Tibial artery (tissue), 4 donors: ENCODE measurements at regions not wholly inside any gene's neighbourhood (a gene's known extent, or its start where the extent isn't known, plus 50 kb on each side); places are given as distances from the start of the nearest gene placed in this dataset.

Source experiments
- DNase-seq, 2 donors: peaks; one replicate each; pipeline ENCODE4 v3.0.0-alpha.2; 2019
- H3K27ac ChIP-seq, 2 donors: fragments of 200-600 bp; sonication (generic) in 1 of 2; 1 replicate in 1 of 2; 2 replicates in 1 of 2; pipeline ENCODE4 v1.5.1; 2018 to 2019; ENCODE audit warnings: mild to moderate bottlenecking in 1 of 2
- H3K27me3 ChIP-seq, 2 donors: fragments of 200-600 bp; sonication (generic) in 1 of 2; one replicate each; pipeline versions ENCODE4 v1.5.1 to v1.6.0; 2016 to 2019
- H3K36me3 ChIP-seq, 3 donors: fragments of 200-600 bp; sonication (generic) in 2 of 3; one replicate each; pipeline ENCODE4 v1.5.1; 2016 to 2019; ENCODE audit warnings: mild to moderate bottlenecking in 2 of 3
- H3K4me1 ChIP-seq, 4 donors: fragments of 200-600 bp; sonication (generic) in 2 of 4; 1 replicate in 3 of 4; 2 replicates in 1 of 4; pipeline ENCODE4 v1.5.1; 2016 to 2019
- H3K4me3 ChIP-seq, 2 donors: fragments of 200-600 bp; sonication (generic) in 1 of 2; 1 replicate in 1 of 2; 2 replicates in 1 of 2; pipeline ENCODE4 v1.5.1; 2018 to 2019; ENCODE audit warnings: mild to moderate bottlenecking in 2 of 2
- H3K9me3 ChIP-seq, 3 donors: fragments of 200-600 bp; sonication (generic) in 1 of 3; one replicate each; pipeline ENCODE4 v1.5.1; 2016 to 2019
- intact Hi-C: fragments of 100-400 bp; cut with DNase I; formaldehyde crosslinking; loops from one replicate; pipeline ENCODE4 v1.15.0; 2023; ENCODE audit warnings: low total_unique reads
- TF ChIP-seq, protein P1 (sequence below), 2 experiments: fragments of 200-600 bp in 1 of 2; fragments of 450-650 bp in 1 of 2; IDR thresholded peaks; one replicate each; pipeline ENCODE4 v1.5.1; 2017 to 2019; ENCODE audit warnings: antibody characterized with exemption in 2 of 2, mild to moderate bottlenecking in 1 of 2, moderate library complexity in 1 of 2

GRCh38 chr20:50292079-50292590 is 101.5 kb downstream of the CEBPB start:
- no peaks in the 10 kb centered on the region for H3K9me3 ChIP-seq
- H3K4me3 ChIP-seq = no peak overlapping the region
- H3K4me1 ChIP-seq = peaks cover 15 to 38% (median 28%) of the 10 kb centered on the region in 4 donors
- no peak for DNase-seq
- TF ChIP-seq, protein P1, sequence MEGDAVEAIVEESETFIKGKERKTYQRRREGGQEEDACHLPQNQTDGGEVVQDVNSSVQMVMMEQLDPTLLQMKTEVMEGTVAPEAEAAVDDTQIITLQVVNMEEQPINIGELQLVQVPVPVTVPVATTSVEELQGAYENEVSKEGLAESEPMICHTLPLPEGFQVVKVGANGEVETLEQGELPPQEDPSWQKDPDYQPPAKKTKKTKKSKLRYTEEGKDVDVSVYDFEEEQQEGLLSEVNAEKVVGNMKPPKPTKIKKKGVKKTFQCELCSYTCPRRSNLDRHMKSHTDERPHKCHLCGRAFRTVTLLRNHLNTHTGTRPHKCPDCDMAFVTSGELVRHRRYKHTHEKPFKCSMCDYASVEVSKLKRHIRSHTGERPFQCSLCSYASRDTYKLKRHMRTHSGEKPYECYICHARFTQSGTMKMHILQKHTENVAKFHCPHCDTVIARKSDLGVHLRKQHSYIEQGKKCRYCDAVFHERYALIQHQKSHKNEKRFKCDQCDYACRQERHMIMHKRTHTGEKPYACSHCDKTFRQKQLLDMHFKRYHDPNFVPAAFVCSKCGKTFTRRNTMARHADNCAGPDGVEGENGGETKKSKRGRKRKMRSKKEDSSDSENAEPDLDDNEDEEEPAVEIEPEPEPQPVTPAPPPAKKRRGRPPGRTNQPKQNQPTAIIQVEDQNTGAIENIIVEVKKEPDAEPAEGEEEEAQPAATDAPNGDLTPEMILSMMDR (IDR thresholded peaks at IDR 0.05) = no peak
- H3K27ac ChIP-seq = peak overlapping the region; percentile 79 to 84
- H3K36me3 ChIP-seq = no peaks in the 10 kb centered on the region
- intact Hi-C loops = no loop called here
- H3K27me3 ChIP-seq = no peaks in the 10 kb centered on the region

- Histone ChIP-seq H3K27me3 (no peaks in the 10 kb centered on the region), H3K27ac (peak overlapping the region; percentile 79 to 84), H3K4me3 (no peak overlapping the region), H3K4me1 (peaks cover 15 to 33% (median 27%) of the 10 kb centered on the region in 4 donors), H3K9me3 (no peaks in the 10 kb centered on the region), H3K36me3 (no peaks in the 10 kb centered on the region)
- TF ChIP-seq, protein P1 (IDR thresholded peaks at IDR 0.05) = no peak
- peak; percentile 96 to 99 for DNase-seq
- intact Hi-C loops = no loop called here
These were observed 102.1 kb downstream of the CEBPB start for GRCh38 chr20:50292591-50293283.

DNA sequence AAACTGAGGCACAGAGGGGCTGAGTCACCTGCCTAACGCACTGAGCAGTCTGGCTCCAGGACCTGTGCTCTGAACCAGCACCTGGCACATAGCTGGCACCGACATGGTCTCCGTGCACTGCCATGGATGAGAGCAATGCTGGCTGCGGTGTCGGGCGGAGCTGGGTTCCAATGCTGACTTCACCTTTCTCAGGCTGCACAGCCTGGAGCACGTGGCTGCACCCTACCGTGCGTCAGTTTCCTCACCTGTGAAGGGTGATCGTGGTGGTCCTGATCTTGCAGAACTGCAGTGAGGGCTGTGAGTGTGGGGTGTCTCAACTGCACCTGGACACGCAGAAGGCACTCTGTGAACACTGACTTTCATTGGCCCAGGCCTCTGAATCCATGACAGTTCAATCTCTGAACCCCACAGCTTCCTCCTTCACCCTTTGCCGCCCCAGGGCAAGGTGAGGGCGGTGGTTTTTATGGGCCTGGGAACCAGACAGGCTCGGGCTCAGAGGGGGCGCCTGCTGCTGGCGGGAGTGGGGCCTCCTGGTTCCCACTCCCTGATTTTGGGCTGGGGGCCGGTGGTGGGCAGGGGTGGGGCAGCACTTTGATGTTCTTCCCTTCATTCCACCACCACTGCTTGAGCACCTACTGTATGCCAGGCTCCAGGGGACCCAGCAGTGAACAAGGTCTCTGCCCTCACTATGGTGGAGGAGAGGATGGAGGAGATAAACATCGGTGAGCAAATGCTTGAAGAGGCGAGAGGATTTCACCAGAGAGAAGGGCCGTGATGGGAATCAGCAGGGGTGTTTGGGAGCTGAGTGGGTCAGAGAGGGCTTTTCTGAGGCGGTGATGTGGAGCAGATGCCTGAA is 102.9 kb downstream of the CEBPB start:
- Histone ChIP-seq H3K27me3 (no peaks in the 10 kb centered on the region), H3K36me3 (no peaks in the 10 kb centered on the region), H3K4me1 (peaks cover 15 to 33% (median 27%) of the 10 kb centered on the region in 4 donors), H3K27ac (peak overlapping the region; percentile 79 to 84), H3K9me3 (no peaks in the 10 kb centered on the region), H3K4me3 (no peak overlapping the region)
- TF ChIP-seq, protein P1 (IDR thresholded peaks at IDR 0.05) = no peak
- no peak for DNase-seq
- intact Hi-C loops = no loop called here

- Histone ChIP-seq H3K4me3 (no peak overlapping the region), H3K36me3 (no peaks in the 10 kb centered on the region), H3K9me3 (no peaks in the 10 kb centered on the region), H3K4me1 (peaks cover 15 to 33% (median 27%) of the 10 kb centered on the region in 4 donors), H3K27ac (peak overlapping the region; percentile 79 to 84), H3K27me3 (no peaks in the 10 kb centered on the region)
- no peak for DNase-seq
- TF ChIP-seq, protein P1 (IDR thresholded peaks at IDR 0.05) = no peak
- intact Hi-C loops = no loop called here
These were observed 103.8 kb downstream of the CEBPB start for GRCh38 chr20:50294164-50295088.

DNA sequence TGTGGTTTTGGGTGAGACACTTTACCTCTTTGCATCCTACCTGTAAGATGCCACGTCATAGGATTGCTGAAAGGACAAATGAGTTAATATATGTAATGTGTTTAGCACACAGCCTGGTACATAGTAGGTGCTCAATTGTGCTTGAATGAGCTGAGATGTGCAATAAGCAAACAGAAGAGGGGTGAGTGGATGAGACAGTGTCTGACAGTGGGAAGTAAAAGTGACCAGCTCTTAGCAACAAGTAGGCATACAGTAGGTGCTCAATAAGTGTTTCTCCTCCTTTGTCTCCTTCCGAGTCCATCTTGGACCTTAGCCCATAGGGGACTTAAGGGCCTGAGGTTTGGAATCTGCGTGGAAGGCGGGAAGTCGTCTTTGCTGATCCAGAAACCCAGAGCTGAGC is 104.7 kb downstream of the CEBPB start:
- no peaks in the 10 kb centered on the region for H3K9me3 ChIP-seq
- H3K4me3 ChIP-seq = no peak overlapping the region
- no peaks in the 10 kb centered on the region for H3K27me3 ChIP-seq
- no peak for DNase-seq
- H3K27ac ChIP-seq = peak overlapping the region; percentile 79 to 84
- TF ChIP-seq, protein P1 (IDR thresholded peaks at IDR 0.05) = no peak
- intact Hi-C loops = no loop called here
- no peaks in the 10 kb centered on the region for H3K36me3 ChIP-seq
- H3K4me1 ChIP-seq = peaks cover 15 to 33% (median 27%) of the 10 kb centered on the region in 4 donors
